CD4-positive, alpha-beta T cell treated with Interleukin-15 for 1 hour (primary cell): ENCODE measurements at regions not wholly inside any gene's neighbourhood (a gene's known extent, or its start where the extent isn't known, plus 50 kb on each side); places are given as distances from the start of the nearest gene placed in this dataset.
"Not testable (repeated sequence)": the region's sequence is repeated elsewhere in the genome, so short reads cannot be mapped to it uniquely, and the experiment has no call there.

Experiments used
- DNase-seq: peaks from one replicate; pipeline ENCODE4 v3.0.0-alpha.2; 2020

DNA sequence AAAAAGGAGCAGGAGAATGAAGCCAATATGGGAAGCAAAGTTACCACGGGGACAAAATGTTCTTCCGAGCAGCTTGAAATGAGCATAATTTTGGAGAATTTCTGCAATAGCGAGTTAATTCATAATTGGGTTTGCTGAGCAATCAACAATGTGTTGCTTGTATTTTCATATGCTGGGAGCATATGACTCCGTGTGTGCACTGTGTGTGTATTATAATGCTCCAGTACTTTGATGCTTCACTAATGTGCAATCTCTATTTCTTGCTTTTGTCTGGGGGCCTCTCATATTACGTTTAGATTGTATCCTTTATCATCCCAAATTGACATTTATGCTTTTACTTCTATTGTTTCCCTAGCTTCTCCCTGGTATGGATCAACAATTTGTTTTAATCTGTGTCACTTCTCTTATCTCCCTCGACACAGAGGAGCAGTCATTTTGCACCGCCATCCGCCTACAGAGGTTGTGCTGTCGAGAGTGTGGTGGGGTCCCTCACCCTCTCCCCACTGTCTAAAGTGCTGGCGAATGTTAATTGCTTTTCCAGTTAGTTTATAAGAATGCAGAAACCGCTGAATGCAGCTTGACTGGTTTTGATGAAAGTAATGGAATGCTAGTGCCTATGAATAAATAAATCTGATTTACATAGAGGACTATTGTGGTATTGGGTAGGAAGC, 372.5 kb upstream of the WWC1 start:
- DNase-seq, result no peak

DNA sequence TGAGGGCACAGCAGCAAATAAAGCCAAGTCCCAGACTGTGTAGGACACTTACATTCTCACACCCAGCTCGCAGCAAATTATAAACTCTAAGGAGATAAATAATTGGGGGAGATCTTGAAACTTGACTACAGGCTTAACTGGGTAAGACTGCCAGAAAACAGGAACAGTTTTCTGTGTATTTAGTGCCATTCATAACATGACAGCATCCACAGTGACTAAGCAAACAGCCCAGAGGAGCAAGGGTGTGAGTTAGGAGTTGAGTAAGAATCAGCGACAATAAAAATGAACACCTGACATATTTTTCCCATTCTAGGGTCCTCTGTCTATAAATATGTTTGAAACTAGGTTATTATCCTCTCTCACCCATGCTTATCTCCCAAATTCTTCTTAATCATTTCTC, 370.9 kb upstream of the WWC1 start:
- no peak for DNase-seq

- no peak for DNase-seq
Measured at GRCh38 chr5:167921796-167922195, 369.6 kb upstream of the WWC1 start.

- DNase-seq, result no peak
Measured at GRCh38 chr5:167923396-167923795, 368.0 kb upstream of the WWC1 start.

GRCh38 chr5:167929841-167930240, 361.6 kb upstream of the WWC1 start:
- no peak for DNase-seq

DNA sequence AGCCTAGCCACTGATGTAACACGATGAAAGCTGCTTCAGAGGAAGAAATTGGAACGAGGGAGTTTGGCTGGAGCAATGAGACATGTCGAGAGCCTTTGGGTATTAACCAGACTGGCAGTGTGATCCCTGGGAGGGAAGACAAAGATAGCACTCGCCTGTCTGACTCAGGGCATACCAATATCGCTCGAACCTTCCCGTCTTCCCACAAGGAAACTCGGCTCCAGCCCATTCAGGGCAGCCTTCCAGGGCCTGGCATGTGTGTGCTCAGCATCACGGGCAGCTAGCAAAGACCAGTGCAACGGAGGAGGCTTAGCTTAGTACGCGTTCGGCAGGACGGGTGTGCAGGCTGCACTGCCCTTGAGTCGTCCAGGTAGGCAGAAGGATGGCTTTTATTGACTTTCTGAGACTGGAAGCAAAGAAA, 356.9 kb upstream of the WWC1 start:
- no peak for DNase-seq

GRCh38 chr5:167936022-167936421, 355.4 kb upstream of the WWC1 start:
- no peak for DNase-seq

- no peak for DNase-seq
Measured at GRCh38 chr5:167936944-167937634, 354.4 kb upstream of the WWC1 start.

GRCh38 chr5:167937635-167937998, 353.8 kb upstream of the WWC1 start:
- DNase-seq, result no peak

- DNase-seq, result no peak
Measured at GRCh38 chr5:167939686-167940085, 351.8 kb upstream of the WWC1 start.

GRCh38 chr5:167940911-167941310, 350.5 kb upstream of the WWC1 start:
- DNase-seq, result no peak

GRCh38 chr5:167941556-167941955, 349.9 kb upstream of the WWC1 start:
- DNase-seq, result not testable (repeated sequence)

- no peak for DNase-seq
Measured at GRCh38 chr5:167943343-167943742, 348.1 kb upstream of the WWC1 start.

GRCh38 chr5:167944121-167944852, 347.2 kb upstream of the WWC1 start:
- DNase-seq, result no peak

- no peak for DNase-seq
Measured at GRCh38 chr5:167945542-167946384, 345.7 kb upstream of the WWC1 start.

- DNase-seq, result no peak
Measured at GRCh38 chr5:167947306-167947705, 344.1 kb upstream of the WWC1 start.

- DNase-seq, result no peak
Measured at GRCh38 chr5:167948251-167948650, 343.2 kb upstream of the WWC1 start.

- DNase-seq, result no peak
Measured at GRCh38 chr5:167949435-167949834, 342.0 kb upstream of the WWC1 start.

DNA sequence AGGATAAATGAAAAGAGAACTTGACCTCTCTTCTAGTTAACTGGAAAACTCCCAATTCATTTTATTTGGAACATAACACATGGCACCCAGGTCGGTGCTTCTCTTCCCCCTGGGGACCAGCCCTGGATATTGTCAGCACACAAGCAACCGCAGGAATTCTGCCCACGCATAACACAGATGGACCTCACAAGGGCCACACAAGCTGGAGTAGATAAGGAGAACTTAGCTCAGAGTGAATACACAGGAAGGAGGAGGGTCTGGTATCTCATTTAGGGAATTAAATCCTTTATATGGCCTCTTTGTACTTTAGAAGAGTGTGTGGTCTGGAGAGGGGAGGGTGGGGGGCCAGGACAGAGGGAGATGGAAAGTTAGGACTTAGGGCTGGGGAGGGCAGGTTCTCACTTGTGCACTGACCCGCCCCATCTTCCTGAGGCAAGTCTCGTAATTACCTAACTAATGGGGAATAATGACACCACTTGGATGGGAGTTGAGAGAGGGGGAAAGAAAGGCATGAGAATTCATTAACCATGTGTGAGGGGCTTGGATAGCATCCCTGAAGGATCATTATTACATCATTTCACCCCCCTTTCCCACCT, 341.2 kb upstream of the WWC1 start:
- DNase-seq, result no peak

GRCh38 chr5:167951116-167951515, 340.3 kb upstream of the WWC1 start:
- DNase-seq, result no peak

- no peak for DNase-seq
Measured at GRCh38 chr5:167952278-167952995, 339.0 kb upstream of the WWC1 start.

DNA sequence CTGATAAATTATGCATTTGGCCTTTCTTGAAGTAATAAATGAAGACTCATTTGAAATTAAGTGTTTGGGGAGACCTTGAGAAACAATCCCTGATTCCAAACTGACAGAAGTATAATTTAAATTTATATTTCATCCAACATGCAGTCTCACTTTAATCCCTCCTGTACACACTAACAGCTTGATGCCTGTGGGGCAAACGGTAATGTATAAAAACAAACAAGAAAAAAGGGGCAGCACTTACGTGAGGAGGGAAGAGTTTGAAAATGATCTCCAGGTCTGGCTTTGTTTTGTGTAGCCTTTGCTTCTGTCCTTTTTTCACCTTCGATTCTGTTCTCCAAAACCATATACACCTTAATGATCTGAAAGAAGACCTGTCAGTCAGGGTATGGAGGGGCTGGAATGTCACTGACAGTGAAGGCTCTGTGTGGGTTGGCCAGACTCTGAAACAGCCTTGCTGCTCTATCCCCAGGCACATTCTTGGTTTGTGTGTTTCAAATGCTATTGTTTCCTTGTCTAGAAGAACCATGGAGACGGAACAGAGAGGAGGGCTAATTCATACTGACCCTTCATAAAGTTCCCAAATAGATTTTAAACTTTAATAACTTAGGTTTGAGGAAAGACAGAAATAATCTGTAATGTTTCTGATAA, 338.2 kb upstream of the WWC1 start:
- DNase-seq, result no peak
